Osteocyte (in vitro differentiated cells): ENCODE measurements at regions not wholly inside any gene's neighbourhood (a gene's known extent, or its start where the extent isn't known, plus 50 kb on each side); places are given as distances from the start of the nearest gene placed in this dataset.

ENCODE experiments used
- DNase-seq: peaks from one replicate; pipeline ENCODE4 v3.0.0; 2021; ENCODE audit warnings: mixed read lengths; ENCODE audit not compliant: unreplicated experiment; ENCODE audit errors: extremely low spot score
- H3K27ac Mint-ChIP-seq: one replicate; pipeline ENCODE4 v1.8.0; 2021; ENCODE audit warnings: mild to moderate bottlenecking, mixed read lengths; ENCODE audit not compliant: unreplicated experiment
- H3K27me3 Mint-ChIP-seq: one replicate; pipeline ENCODE4 v1.8.0; 2021; ENCODE audit warnings: mixed read lengths; ENCODE audit not compliant: unreplicated experiment
- H3K36me3 Mint-ChIP-seq: one replicate; pipeline ENCODE4 v1.8.0; 2021; ENCODE audit warnings: mixed read lengths; ENCODE audit not compliant: unreplicated experiment
- H3K4me1 Mint-ChIP-seq: one replicate; pipeline ENCODE4 v1.8.0; 2021; ENCODE audit warnings: mixed read lengths; ENCODE audit not compliant: unreplicated experiment
- H3K4me3 Mint-ChIP-seq: one replicate; pipeline ENCODE4 v1.8.0; 2021; ENCODE audit warnings: mild to moderate bottlenecking, moderate library complexity, mixed read lengths; ENCODE audit not compliant: unreplicated experiment
- H3K9me3 Mint-ChIP-seq: one replicate; pipeline ENCODE4 v1.8.0; 2021; ENCODE audit warnings: mixed read lengths; ENCODE audit not compliant: unreplicated experiment
- CTCF ChIP-seq: fragments of 200-600 bp; sonication (generic); IDR thresholded peaks from 2 replicates; pipeline ENCODE4 v1.5.0; 2021; ENCODE audit warnings: antibody characterized with exemption, mild to moderate bottlenecking, moderate library complexity

GRCh38 chr3:87175732-87176131 is 51.4 kb upstream of the CHMP2B start:
- Mint-ChIP-seq H3K4me3 (no peak overlapping the region), H3K27ac (no peak overlapping the region), H3K9me3 (no peaks in the 10 kb centered on the region), H3K4me1 (peaks cover 18% of the 10 kb centered on the region), H3K36me3 (no peaks in the 10 kb centered on the region), H3K27me3 (peaks cover 10% of the 10 kb centered on the region)
- DNase-seq = no peak
- no peak for TF ChIP-seq CTCF

- Mint-ChIP-seq H3K27ac (no peak overlapping the region), H3K9me3 (no peaks in the 10 kb centered on the region), H3K4me1 (peaks cover 18% of the 10 kb centered on the region), H3K4me3 (no peak overlapping the region), H3K27me3 (peaks cover 7% of the 10 kb centered on the region), H3K36me3 (no peaks in the 10 kb centered on the region)
- DNase-seq = no peak
- TF ChIP-seq CTCF = no peak
Measured at GRCh38 chr3:87173776-87174175, 53.3 kb upstream of the CHMP2B start.

- no peaks in the 10 kb centered on the region for H3K36me3 Mint-ChIP-seq
- no peaks in the 10 kb centered on the region for H3K9me3 Mint-ChIP-seq
- no peak for DNase-seq
- H3K4me1 Mint-ChIP-seq = peaks cover 18% of the 10 kb centered on the region
- H3K4me3 Mint-ChIP-seq = no peak overlapping the region
- TF ChIP-seq CTCF = no peak
- H3K27me3 Mint-ChIP-seq = peaks cover 5% of the 10 kb centered on the region
- no peak overlapping the region for H3K27ac Mint-ChIP-seq
Measured at GRCh38 chr3:87173071-87173470, 54.0 kb upstream of the CHMP2B start.

- Mint-ChIP-seq H3K4me1 (peaks cover 5% of the 10 kb centered on the region), H3K9me3 (no peaks in the 10 kb centered on the region), H3K27ac (no peak overlapping the region), H3K27me3 (peaks cover 2% of the 10 kb centered on the region), H3K4me3 (peak overlapping the region; percentile 70), H3K36me3 (peaks cover 2% of the 10 kb centered on the region)
- DNase-seq = no peak
- peak; percentile 74 for TF ChIP-seq CTCF
Measured at GRCh38 chr3:87167628-87168456, 59.3 kb upstream of the CHMP2B start.

GRCh38 chr3:87164245-87164644 is 62.9 kb upstream of the CHMP2B start:
- Mint-ChIP-seq H3K4me1 (peaks cover 5% of the 10 kb centered on the region), H3K9me3 (no peaks in the 10 kb centered on the region), H3K27me3 (no peaks in the 10 kb centered on the region), H3K27ac (no peak overlapping the region), H3K4me3 (no peak overlapping the region), H3K36me3 (peaks cover 2% of the 10 kb centered on the region)
- no peak for DNase-seq
- TF ChIP-seq CTCF = no peak
